ENCODE measurements at regions not wholly inside any gene's neighbourhood (a gene's known extent, or its start where the extent isn't known, plus 50 kb on each side); places are given as distances from the start of the nearest gene placed in this dataset.

DNA sequence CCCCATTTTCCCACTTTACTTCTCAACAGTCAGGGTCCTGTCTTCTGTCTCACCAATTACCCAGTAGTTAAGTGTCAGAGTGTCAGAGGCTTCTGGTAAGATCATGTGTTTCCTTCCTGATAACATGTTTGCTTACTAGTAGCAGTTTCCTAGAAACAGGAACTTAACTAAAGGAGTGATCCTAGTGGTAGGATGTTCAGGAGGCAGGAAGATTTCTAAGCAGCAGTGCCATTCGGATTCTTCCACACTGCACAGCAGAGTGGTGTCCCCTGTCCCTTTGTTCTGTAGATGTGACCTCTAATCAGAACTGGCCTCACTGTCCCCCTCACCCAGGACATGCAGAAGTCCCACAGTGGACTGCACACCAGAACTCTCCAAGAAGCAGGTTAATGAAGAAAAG is 221.8 kb upstream of the OSR1 start:
- no peak for DNase-seq

DNA sequence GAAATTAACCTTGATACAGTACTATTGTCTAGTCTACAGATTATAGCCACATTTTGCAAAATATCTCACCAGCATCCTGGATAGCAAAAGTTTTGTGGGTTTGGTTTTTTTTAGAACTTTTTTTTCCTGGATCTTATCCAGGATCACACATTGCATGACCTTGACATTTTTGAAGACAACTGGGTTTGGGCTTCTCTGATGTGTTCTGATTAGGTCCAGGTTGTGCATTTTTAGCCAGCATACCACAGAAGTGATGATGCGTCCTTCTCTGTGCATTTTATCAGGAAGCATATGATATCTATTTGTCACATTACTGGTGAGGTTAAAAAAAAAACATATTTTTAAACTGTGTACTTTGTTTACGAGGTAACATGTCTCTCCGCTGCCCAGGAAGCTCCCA is 221.0 kb upstream of the OSR1 start:
- no peak for DNase-seq

DNA sequence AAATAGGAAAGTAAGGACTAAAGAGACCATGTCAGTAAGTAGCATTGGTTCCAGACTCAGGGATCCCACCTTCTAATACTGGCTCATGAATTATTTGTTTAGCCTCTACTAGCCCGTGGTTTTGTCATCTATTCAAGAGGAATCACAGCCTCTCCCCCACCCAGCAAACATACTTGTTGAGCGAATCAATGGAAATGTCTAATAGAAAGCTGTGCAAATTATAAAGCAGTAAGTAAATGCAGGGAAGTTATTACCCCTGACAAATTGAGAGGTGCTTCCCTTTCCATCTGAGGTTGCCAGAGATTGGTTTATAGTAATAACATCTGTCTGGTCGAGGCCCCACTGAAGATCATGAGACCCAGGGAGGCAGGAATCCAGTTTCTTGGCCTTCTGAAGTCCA is 219.3 kb upstream of the OSR1 start:
- DNase-seq: no peak

DNA sequence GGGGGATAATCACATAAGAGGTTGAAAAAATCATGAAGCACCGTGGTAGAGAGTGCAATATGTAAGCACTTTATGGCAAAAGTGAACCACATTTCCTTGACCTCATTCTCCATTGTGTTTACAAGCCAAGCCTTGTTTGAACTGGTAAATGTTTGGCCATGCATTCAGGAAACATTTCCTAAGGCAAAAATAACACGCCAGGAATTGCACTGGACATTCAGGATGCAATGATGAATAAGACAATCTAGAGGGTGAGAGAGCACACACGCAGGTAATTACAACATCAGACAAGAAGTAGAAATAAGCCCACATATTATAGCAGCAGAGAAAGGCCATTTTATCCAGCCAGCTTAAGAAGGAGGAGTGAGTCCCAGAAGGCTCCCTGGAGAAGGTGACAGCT is 218.0 kb upstream of the OSR1 start:
- no peak for DNase-seq

DNA sequence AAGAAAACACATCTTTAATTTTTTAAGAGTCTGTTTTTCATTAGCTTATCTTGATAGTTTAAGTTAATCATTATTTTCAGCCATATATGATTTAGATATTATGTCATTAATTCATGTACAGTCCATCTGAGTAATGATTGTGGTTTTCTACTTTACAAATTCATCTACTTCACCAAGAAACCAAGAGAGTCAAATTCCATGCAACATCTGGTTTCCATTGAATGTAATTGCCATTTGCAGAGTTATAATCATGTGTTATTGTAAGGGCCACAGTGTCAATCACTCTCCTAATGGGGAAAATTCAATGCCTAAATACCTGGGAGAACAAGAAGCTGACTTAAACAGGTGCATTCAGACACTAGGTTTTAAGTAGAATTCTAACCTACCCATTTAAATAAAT is 217.2 kb upstream of the OSR1 start:
- DNase-seq: no peak

DNA sequence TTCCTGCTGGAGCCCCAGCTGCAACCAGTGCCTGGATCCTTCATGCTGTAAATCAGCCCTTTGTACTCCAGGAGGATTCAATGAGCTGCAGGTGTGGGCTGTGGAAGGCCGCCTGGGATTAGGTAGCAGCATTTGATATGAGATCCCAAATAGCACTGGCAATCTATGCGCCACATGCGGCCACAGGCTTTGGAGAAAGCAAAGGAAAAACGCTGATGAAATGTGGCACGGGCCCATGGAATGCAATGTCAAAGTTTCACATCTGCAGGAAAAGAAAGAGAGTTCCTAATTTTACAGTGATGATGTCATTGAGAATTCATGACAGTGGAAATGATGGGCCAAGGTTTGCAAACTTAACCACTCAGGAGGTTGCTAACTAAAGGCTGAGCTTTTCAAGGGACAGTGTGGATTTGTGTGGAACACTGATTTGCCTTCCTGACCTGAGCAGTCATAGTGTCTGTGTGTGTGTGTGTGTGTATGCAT is 216.4 kb upstream of the OSR1 start:
- no peak for DNase-seq

DNA sequence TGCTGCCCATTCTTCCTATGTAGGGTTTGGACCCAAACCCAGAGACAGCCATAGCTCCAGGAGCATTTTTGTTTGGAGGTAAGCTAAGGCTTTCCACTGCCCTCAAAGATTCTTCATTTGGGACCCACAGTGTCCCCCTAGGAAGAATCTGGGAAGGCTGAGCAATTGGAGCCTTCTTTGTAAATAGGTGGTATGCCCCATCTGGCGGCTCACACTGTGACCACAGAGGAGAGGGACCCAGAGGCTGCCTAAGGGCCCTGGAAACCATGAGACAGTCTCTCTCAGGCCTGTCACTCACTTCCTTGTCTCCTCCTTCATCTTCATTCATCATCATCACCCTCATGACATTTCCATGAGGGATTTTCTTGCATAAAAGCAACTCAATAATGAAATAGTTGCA is 215.4 kb upstream of the OSR1 start:
- no peak for DNase-seq

DNA sequence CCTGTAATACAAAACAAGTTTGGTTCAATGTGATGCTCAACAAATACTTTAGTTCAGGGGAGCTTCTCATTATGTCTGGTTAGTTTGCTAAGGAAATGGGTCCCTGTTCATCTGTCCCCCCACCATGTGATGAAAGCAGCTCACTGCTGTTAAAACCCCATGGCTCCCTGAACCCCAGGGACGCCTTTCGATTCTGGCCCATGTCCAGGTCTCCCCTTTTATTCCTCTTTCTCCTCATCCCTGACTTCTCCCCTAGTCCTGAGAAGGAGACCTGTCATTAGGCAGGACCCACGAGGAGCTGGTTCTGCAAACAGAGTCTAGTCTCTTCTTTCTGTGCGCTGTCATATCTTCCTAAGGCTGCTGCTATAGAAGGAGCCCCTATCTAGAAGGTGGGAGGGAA is 213.3 kb upstream of the OSR1 start:
- DNase-seq: no peak

DNA sequence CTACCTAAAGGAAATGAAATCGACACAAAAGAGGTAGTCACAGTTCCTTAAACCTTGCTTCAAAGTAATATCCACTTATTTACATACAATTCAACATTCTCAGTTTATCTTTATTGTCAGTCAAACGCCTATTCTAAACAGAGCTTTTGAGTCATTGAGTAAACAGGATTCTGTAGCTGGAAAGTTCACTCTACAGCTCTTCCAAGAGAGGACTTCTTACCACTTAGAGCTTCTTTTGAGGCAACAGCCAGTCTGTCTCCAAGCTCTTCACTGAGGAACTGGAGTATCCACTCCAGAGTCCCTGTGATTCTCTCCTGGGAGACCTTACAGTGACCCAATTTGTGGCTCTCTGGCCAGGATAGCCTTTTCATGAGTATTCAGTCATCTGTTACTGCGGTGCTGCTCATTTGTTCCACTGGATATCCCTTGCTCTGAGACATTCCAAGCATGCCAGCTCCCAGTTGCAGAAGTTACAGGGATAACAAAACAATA is 210.9 kb upstream of the OSR1 start:
- no peak for DNase-seq

DNA sequence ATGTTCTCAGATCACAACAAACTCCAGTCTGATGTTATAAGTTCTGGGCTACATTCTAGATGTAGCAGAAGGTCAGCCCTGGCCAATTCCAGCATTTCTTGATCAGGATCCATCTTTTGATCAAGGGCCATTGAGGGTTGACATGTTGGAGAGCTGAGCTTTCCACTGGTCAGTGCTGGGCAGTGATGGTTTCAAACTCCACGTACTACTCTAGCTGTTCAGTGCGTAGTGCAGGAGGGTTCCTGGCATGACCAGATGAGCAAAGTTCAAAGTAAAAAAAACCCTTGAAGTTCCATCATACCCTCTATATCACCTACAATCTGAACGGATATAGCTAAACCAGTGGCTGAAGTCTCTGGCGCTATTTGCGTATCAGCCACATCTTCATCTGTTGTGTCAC is 210.4 kb upstream of the OSR1 start:
- DNase-seq: no peak

DNA sequence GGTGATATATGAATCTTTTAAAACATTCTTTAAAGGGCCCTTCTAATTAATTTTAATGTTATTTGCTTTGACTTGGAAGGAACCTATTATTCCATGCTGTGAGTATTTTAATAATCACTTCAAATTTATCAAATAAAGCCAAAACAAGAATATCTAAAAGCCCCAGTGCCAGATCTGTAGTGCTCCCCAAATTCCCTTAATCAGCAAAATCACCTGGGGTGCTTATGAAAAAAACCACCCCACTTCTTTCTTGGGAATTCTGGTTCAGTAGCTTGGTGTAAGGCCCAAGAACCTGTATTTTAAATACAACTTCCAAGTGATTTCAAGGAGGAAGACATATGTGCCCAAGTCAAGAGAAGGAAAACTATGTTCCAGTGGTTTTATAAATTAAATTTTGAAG is 202.4 kb upstream of the OSR1 start:
- DNase-seq: no peak

DNA sequence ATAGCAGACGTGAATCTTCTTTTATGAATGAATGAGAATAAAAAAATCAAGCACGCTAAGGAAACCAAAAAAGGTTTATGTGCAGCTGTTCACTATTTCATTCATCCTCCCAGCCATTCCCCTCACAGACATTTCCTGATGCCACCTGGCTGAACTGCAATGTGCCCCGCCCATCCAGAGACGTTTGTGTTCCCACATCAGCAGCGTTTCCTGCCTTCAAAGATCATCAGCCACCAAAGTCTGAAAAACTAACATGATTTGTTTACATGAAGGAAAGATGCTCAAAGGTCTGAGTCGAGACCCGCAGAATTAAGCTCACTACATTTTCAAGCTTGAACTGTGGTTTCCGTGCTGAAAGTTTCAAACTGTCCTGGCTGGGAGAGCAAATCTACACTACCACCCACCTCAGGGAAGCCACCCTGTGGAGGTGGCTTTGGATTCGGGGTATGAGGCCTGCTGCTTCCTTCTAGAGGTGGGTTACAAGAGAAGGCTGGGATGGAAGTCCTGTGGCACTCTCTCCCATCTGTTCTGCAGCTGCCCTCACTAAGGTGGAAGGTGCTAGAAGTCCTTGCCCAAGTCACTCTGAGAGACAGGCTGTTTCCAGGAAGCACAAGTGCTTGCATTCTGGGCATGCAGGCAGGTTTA is 201.3 kb upstream of the OSR1 start:
- DNase-seq: no peak

DNA sequence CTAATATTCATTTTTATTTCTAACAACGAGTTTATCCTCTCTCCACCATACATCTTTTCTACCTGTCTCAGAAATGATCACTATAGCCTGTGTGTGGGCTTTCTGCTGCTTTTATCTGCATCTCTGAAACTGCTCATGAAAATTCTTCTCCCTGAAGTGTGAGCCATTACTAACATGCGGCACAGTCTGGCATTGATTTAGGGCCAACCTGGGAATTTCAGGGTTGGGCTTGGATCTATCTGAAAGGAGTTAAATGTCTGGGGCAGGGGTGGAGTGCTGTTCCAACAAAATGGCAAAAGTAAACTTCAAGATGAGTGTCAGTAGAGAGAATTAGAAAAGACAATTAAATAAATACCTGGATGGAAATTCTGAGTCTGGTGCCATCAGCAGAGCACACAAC is 198.2 kb upstream of the OSR1 start:
- no peak for DNase-seq

DNA sequence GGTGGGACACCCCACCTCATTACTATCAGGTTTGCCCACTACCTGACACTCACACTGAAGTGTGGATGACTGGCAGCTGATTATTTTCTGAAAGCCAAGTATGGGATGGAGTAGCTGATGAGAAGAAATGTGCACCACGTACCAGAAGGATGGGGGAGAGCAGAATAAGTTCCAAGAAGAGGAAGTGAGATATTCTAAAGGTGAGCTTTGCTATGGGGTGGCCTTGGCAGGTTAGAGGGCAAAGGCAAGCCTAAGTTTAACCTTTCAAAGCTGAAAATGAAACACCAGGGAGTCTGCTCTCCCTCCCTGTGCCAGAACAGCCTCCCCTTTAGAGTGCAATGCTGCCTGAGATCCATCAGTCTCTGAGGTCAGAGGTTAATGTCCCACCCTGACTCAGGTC is 196.1 kb upstream of the OSR1 start:
- no peak for DNase-seq

DNA sequence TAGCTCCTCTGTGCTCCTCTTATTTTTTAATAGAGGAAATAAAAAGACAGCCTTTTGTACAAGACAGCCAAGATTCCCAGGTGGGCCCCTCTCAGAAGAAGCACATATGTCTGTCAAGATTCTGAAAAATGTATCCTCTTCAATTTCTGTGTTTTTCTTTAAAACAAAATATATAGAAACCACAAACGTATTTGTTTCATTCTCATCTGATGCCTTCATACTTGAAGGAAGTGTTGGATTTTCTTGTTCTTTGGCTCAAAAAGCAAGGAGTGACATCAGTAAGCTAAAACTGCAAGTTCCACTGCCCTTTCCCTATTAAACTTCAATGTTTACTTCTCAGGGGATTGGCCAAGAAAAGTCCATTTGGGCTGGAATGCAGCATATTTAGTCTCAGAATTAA is 193.8 kb upstream of the OSR1 start:
- DNase-seq: no peak

DNA sequence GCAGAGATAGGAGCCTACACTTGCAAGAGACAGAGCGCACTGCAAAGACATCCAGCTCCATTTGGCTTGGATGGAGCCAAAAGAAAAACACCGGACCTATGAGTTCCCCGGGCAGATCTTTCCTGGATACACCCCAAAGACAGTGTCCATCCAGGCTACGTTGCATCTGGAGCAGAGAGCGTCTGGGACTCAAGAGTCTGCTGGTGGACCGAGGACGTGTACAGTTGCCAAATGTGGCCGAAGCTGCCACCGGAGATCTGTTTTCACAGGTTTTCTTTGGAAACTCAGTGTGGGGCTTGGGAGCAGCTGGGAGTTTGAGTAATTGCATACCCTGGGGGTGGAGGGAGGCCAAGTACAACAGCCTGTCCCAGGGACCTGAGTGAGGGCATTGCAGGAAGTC is 192.3 kb upstream of the OSR1 start:
- DNase-seq: no peak

DNA sequence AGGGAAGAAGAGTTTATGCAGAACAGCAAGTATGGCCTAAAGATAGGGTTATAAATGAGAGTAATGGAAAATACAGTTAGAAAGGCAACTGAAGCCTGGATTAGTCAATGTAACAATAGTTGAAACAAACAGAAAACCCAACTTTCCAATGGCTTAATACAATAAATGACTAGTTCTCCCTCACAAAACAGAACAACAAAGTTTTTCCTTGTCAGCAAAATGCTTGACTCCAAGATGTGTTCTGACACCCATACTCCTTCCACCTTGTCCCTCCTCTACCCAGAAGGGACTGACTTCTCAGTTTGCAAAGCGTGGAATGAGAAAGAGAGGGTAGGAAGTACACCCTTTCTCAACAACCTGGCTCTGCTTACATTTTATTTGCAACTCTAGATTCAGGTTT is 191.4 kb upstream of the OSR1 start:
- DNase-seq: no peak

DNA sequence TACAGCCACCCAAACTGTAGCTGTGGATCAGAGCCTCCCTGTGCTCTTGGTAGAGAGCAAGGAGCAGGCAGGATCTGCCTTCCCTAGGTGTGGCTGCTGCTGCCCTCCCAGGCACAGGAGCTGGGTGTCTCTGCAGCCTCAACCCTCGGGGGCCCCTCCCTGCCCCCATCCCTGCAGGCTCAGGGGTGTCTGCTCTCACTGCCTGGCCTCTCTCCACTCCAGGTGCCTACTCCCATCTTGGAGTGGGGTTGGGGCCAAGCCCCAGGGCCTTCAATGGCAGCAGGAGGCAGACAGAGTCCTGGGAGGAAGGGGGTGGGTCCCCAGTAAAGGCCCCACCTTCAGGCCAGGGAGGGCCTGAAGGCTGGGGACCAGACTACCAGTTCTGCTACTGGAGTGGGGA is 189.7 kb upstream of the OSR1 start:
- DNase-seq: no peak

DNA sequence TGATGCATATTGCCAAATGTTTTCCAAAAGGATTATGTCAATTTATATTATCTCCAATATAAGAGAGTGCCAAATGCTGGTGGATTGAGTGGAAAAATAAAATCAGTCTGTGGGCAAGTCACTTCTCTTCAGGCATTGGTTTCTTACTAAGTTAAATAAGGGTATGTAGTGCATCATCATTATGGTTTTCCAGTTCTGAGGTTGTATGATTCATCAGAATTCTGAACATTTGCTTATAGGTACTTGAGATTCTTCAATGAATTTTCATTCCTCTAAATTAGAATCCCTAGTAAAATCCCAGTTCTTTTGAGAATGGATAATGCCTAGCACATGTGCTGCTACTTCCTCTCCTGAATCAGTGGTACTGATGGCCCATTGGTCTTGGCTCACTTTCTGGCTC is 188.9 kb upstream of the OSR1 start:
- DNase-seq: no peak

DNA sequence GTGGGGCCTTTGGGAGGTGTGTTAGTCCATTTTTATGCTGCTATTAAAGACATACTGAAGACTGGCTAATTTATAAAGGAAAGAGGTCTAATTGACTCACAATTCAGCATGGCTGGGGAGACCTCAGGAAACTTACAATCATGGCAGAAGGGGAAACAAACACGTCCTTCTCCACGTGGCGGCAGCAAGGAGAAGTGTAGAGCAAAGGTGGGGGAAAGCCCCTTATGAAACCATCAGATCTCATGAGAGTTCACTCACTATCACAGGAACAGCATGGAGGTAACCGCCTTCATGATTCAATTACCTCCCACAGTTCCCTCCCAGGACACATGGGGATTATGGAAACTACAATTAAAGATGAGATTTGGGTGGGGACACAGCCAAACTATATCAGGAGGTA is 187.1 kb upstream of the OSR1 start:
- DNase-seq: no peak

DNA sequence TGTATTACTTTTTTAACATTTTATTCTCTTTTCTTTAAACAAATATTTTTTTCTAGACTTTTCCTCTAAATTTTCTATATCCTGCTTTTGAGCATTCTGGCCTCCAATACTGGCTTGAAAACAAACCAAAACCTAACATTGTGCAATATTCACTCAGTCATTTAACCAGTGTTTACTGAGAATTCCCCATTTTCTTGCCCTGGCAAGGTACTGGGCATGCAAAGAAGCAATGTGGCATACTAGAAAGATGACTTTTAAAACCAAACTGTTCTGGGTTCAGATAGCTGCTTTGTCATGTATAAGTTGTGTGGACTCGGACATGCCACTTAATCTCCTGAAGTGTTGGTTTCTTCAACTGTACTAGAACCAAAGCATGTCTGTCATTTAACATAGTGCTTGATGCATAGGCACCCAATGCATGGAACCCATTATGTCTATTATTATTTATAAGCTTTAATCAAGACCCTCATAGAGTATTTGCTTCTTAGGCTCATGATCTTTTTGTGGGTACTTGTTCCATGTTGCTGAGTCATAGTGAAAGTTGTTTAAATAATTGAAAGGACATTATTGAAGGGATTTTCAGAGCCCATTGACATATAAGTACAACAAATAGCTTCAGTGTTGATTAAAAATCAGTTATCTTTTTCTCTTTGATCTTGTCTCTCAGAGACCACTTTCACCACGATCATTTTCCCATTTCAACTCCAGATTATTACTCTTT is 185.4 kb upstream of the OSR1 start:
- no peak for DNase-seq

DNA sequence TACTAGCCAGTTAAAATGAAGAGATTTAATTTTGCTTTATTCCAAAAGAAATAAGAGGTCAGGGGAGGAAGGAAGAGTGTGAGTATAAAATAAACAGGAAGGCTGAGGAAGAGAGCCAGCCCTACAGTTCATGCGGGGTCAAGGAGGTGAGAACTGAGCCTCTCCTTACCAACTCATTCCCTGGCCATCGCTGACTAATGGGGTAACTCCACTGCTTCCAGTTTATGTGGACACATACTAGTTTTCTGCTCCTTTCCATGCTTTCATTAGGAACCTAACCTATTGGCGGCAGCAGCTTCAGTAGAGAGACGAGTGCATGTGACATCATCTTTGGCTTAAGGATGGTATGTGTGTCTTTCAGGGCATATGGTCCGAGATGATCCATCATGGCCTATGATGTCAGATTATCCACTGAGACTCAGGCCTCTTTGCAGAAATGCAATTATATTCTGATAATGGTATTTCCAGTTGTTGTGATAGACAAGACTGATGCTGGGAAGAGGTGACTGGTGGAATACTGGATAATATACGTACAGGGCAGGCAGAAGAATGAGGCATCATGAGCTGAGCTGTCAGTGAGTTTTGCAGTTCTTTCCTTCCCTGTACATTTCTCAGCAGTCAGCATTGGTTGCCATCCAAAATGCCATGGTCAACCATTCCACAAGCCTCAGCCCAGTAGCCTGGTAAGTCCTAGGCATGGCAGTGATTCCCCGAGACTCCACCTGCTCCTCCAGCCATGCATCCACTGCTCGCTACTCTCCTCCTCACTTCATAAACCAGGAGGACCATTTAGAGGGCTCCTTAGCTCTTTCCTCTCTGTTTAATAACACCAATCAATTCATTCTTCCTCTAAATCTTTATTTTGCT is 184.6 kb upstream of the OSR1 start:
- DNase-seq: no peak

DNA sequence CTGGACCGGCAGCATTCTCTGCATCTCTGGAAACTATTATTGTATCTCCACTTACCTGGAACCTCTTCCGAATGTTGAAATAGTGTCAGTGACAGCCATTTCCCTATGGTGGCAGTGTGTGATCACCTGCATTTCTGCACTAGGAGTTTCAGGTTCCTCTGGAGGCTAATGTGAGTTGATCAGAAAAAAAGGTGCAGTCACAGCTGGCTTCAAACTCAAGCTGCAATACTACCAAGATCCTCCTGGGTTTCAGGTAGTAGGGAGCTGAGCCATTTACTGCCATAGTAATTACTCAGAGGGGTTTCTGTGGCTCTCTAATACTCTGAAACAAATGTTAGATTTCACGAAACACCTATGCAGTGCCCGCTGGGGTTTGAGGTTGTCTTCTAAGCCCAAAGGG is 183.5 kb upstream of the OSR1 start:
- DNase-seq: no peak

Measured in inflammatory macrophage (primary cell).